ENCODE measurements at regions not wholly inside any gene's neighbourhood (a gene's known extent, or its start where the extent isn't known, plus 50 kb on each side); places are given as distances from the start of the nearest gene placed in this dataset.

DNA sequence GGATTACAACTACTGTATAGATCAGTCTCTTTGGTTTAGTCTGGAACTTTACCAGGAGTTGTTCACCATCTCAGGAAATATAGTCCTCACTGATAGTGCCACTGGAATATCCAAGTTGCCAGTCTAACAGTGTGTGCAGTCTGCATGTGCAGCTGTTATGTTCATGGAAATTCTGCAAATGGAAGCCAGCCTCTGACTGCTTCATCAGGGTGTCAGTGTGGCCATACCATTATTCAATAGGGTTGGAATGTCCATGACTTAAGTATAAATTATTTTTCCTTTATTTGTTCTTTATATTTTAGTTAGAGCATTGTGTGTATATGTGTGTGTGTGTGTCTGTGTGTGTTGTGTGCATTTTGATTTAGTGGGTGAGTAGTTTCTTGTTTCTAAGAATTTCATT is 51.8 kb downstream of the C11orf96 start:
- Histone ChIP-seq H3K9me3 (ENCODE audit: control insufficient read depth in 2 of 2, insufficient read depth in 1 of 2, low read length in 1 of 2) (no peaks in the 10 kb centered on the region), H3K4me1 (ENCODE audit: control insufficient read depth in 2 of 2, insufficient read depth in 2 of 2, low read length in 2 of 2) (peaks cover 0 to 4% of the 10 kb centered on the region in 2 donors), H3K4me3 (ENCODE audit: low read length in 2 of 2) (no peak overlapping the region), H3K27ac (ENCODE audit: low read depth in 1 of 2, low read length in 1 of 2) (no peak overlapping the region), H3K36me3 (ENCODE audit: control insufficient read depth in 2 of 2, insufficient read depth in 2 of 2, low read length in 1 of 2) (no peaks in the 10 kb centered on the region), H3K27me3 (ENCODE audit: control insufficient read depth in 2 of 2, insufficient read depth in 1 of 2, low read length in 1 of 2) (no peaks in the 10 kb centered on the region)
- no peak for DNase-seq (ENCODE audit: low read depth in 6 of 9, low spot score in 9 of 9)

- 95% methylated on average over 4 of the region's 4 CpGs for WGBS
- no peak overlapping the region for H3K27ac ChIP-seq (ENCODE audit: low read depth in 1 of 2, low read length in 1 of 2)
- no peaks in the 10 kb centered on the region for H3K36me3 ChIP-seq (ENCODE audit: control insufficient read depth in 2 of 2, insufficient read depth in 2 of 2, low read length in 1 of 2)
- H3K4me1 ChIP-seq (ENCODE audit: control insufficient read depth in 2 of 2, insufficient read depth in 2 of 2, low read length in 2 of 2): no peaks in the 10 kb centered on the region
- no peak overlapping the region for H3K4me3 ChIP-seq (ENCODE audit: low read length in 2 of 2)
- no peak for DNase-seq (ENCODE audit: low read depth in 6 of 9, low spot score in 9 of 9)
- H3K9me3 ChIP-seq (ENCODE audit: control insufficient read depth in 2 of 2, insufficient read depth in 1 of 2, low read length in 1 of 2): no peaks in the 10 kb centered on the region
- no peaks in the 10 kb centered on the region for H3K27me3 ChIP-seq (ENCODE audit: control insufficient read depth in 2 of 2, insufficient read depth in 1 of 2, low read length in 1 of 2)
These were observed 51.5 kb upstream of the ACCSL start for GRCh38 chr11:43996318-43996717.

DNA sequence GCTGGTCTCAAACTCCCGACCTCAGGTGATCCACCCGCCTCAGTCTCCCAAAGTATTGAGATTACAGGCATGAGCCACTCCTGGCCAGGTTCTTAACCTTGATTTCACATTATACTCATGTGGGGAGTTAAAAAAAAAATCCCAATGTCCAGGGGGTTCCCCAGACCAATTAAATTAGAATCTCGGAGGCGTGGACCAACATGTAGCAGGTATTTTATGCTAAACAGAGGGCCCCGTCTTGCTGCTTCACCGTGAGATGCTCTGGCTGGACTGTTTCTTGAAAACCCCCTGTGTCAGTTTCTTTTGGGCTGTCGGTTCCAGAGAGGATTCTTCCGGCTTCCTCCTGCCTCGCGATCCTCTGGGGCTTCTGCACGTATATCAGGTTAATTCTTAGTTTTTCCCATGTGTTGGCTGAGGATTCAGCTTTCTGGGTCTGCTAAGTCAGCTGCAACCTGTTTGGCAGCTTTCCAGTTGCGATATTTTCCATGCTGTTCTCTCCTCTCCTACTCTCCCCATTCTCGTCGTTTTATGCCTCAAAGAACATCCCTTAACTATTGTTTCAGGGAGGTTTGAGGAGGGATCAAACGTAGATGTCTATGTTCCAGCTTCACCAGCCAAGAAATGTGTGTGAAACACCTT is 50.6 kb upstream of the ACCSL start:
- H3K4me3 ChIP-seq (ENCODE audit: low read length in 2 of 2): no peak overlapping the region
- no peaks in the 10 kb centered on the region for H3K9me3 ChIP-seq (ENCODE audit: control insufficient read depth in 2 of 2, insufficient read depth in 1 of 2, low read length in 1 of 2)
- WGBS: 90% methylated on average over 15 of the region's 15 CpGs
- DNase-seq (ENCODE audit: low read depth in 6 of 9, low spot score in 9 of 9): peak in 1 of 9 donors; percentile 7
- no peaks in the 10 kb centered on the region for H3K4me1 ChIP-seq (ENCODE audit: control insufficient read depth in 2 of 2, insufficient read depth in 2 of 2, low read length in 2 of 2)
- no peaks in the 10 kb centered on the region for H3K36me3 ChIP-seq (ENCODE audit: control insufficient read depth in 2 of 2, insufficient read depth in 2 of 2, low read length in 1 of 2)
- no peak overlapping the region for H3K27ac ChIP-seq (ENCODE audit: low read depth in 1 of 2, low read length in 1 of 2)
- H3K27me3 ChIP-seq (ENCODE audit: control insufficient read depth in 2 of 2, insufficient read depth in 1 of 2, low read length in 1 of 2): peaks cover 0 to 2% of the 10 kb centered on the region in 2 donors

Data from thymus (tissue), 11 donors.